Activated T-cell treated with anti-CD3 and anti-CD28 coated beads for 24 hours (primary cell): ENCODE measurements at regions not wholly inside any gene's neighbourhood (a gene's known extent, or its start where the extent isn't known, plus 50 kb on each side); places are given as distances from the start of the nearest gene placed in this dataset.
"Not testable (repeated sequence)": the region's sequence is repeated elsewhere in the genome, so short reads cannot be mapped to it uniquely, and the experiment has no call there.

Source experiments
- DNase-seq: peaks from one replicate; pipeline ENCODE4 v3.0.0-alpha.2; 2020; ENCODE audit warnings: low read depth

- DNase-seq, result no peak
Measured at GRCh38 chr9:105114318-105114717, 130.1 kb upstream of the SLC44A1 start.

GRCh38 chr9:105114964-105115728 is 129.3 kb upstream of the SLC44A1 start:
- DNase-seq, result no peak

DNA sequence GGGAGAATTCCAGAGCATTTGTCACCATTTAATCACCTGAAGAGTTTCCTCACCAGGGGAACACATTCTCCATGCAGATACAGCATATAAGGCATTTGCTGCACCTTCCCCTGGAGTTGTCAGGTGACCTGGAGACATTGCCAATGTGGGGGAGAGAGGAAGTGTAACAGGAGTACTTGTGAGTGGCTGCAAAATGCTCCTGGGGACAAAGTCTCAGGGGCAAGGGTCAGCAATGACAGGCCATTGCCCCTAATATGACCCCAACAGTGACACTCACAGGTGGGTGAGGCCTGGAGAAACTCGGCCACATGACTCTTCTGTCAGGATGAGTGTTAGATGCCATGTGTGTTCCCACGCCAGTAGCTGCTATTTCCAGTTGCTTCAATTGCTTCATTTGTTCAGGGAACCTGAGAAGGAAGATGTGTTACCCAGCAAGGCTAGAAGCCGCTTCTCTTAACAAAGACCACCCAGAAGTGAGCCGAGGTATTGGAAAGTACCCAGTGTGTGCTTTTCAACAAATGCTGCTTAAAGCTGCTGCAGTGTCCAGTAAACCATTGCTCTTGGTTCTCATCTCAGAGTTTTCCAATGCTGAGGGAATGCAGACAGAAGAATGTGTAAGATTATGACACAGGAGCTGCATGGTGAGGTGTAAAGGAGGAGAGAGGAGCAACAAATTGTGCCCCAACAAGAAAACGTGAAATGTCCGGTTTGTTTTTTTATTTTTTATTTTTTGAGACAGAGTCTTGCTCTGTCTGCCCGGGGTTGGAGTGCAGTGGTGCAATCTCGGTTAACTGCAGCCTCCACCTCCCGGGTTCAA is 128.2 kb upstream of the SLC44A1 start:
- DNase-seq, result no peak

GRCh38 chr9:105117234-105117633 is 127.2 kb upstream of the SLC44A1 start:
- no peak for DNase-seq

GRCh38 chr9:105118636-105119035 is 125.8 kb upstream of the SLC44A1 start:
- no peak for DNase-seq

DNA sequence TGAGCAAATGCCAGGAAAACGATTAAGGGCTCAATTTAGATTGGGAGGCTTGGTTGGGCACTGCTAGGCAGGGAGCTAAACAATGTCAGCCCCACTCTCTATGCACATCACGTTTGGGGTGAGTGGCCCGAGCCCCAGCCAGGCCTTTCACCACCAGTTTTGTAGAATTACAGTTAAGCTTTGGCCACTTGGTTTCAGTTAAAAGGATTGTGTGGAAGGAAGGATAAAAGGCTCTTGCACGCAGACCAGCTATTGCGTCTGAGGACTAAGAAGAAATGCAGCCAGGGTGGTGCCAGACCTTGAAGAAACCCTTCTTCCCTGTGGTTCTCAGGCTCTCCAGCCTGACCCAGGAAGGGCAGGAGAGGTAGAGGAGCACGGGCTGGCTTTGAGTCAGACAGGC is 125.3 kb upstream of the SLC44A1 start:
- no peak for DNase-seq

- DNase-seq, result no peak
Measured at GRCh38 chr9:105121861-105122430, 122.5 kb upstream of the SLC44A1 start.

- not testable (repeated sequence) for DNase-seq
Measured at GRCh38 chr9:105124598-105124997, 119.9 kb upstream of the SLC44A1 start.

DNA sequence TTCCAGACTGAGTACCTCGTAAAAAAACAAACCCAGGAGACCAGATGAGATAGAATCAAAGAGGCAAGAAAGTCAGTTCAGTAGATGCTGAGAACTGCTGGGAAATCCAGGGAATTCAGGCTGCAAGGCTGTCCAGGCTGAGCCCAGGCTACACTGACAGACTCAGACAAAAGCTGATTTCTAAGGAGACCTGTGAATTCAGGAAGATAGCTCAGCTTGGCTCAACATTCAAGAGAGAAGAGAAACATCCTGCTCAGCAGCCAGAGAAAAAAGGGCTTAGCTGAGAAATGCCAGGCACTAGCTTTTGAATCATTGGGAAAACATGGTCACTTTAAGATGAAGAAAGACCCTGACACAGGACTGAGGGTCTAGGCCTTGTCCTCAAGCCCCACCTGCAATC is 118.2 kb upstream of the SLC44A1 start:
- DNase-seq, result no peak

DNA sequence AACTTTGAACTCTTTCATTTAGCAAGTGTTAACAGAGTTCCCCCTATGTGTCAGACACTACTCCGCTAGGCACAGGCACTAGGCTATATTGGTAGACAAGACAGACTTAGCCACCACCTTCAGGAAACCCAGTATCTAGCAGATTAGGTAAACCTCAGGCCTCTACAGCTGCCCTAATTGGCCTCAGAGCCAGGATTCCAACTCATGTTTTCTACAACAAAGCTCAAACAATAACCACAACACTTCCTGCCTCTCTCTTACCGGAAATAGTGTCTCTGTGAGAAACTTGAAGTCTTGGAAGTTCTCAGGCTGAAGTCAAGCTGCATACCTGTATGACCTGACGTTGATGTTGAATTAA is 116.6 kb upstream of the SLC44A1 start:
- peak; percentile 23 for DNase-seq

GRCh38 chr9:105128908-105129600 is 115.4 kb upstream of the SLC44A1 start:
- DNase-seq, result no peak

- no peak for DNase-seq
Measured at GRCh38 chr9:105129731-105130130, 114.7 kb upstream of the SLC44A1 start.

- no peak for DNase-seq
Measured at GRCh38 chr9:105131981-105132380, 112.5 kb upstream of the SLC44A1 start.

GRCh38 chr9:105132606-105133005 is 111.8 kb upstream of the SLC44A1 start:
- DNase-seq, result no peak

DNA sequence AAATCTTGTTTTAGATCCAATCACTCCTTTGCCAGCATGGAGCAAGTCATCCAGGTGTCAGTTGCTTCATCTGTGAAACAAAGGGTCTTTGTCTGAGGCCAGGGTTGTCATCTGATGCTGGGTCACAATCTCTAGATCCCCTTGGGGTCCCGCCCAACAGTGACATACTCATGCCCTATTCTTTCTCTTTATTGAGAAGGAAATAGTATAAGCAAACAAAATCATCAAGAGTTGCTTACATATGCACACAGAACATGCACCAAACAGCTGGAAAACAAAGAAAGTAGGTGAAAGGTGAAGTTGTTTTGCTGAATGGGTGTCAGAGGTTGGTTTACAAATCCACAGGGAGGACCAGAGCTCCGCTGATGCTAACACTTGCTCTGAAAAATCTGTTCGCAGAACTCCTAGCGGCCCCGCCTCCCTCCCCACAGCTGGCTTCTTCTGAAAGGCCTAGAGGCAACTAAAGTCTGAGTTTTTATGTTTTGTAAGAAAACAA is 106.1 kb upstream of the SLC44A1 start:
- DNase-seq, result no peak

GRCh38 chr9:105141146-105141975 is 103.1 kb upstream of the SLC44A1 start:
- DNase-seq, result no peak

GRCh38 chr9:105141976-105142250 is 102.5 kb upstream of the SLC44A1 start:
- DNase-seq, result no peak

GRCh38 chr9:105142406-105143135 is 101.9 kb upstream of the SLC44A1 start:
- DNase-seq, result no peak

DNA sequence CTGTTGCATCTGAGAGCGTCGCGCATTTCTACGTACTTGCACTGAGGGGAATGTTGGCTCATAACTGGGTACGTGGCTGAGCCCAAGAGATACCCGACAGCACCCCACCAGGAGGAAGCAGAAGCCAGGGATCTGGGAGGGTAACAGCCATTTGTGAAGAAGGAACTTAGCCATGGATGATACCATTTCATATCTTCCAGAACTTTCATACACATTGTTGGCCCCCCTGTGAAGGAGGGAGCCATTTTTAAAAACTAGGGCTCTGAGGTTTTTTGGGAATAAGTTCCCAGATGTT is 101.4 kb upstream of the SLC44A1 start:
- no peak for DNase-seq

DNA sequence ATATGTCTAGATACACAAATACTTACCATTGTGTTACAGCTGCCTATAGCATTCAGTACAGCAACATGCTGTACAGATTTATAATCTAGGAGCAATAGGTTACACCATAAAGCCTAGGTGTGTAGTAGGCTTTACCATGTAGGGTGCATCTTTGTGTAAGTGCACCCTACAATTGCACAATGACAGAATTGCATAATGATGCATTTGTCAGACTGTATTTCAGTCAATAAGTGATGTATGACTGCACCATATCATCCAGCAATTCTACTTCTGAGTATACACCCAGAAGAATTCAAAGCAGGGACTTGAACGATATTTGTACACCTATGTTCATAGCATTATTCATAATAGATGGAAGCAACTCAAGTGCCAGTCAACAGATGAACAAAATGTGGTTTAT is 100.4 kb upstream of the SLC44A1 start:
- DNase-seq, result no peak

DNA sequence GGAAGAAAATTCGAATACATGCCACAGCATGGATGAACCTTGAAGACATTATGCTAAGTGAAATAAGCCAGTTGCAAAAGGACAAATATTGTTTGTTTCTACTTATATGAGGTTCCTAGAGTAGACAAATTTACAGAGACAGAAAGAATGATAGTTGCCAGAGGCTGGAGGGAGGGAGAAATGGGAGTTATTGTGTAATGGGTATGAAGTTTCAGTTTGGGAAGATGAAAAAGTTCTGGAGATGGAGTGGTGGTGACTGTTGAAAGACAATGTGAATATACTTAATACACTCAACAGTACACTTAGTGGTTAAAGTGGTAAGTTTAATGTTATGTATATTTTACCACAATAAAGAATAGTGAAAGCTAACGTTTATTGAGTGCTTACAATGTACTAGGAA is 99.6 kb upstream of the SLC44A1 start:
- DNase-seq, result no peak
